GM19351 (cell line): ENCODE measurements at regions not wholly inside any gene's neighbourhood (a gene's known extent, or its start where the extent isn't known, plus 50 kb on each side); places are given as distances from the start of the nearest gene placed in this dataset.

Experiments
- ATAC-seq: cut with Tn5 transposase; IDR thresholded peaks from one replicate; pipeline ENCODE4 v1.9.1; 2021; ENCODE audit warnings: mild to moderate bottlenecking, moderate library complexity; ENCODE audit not compliant: unreplicated experiment

DNA sequence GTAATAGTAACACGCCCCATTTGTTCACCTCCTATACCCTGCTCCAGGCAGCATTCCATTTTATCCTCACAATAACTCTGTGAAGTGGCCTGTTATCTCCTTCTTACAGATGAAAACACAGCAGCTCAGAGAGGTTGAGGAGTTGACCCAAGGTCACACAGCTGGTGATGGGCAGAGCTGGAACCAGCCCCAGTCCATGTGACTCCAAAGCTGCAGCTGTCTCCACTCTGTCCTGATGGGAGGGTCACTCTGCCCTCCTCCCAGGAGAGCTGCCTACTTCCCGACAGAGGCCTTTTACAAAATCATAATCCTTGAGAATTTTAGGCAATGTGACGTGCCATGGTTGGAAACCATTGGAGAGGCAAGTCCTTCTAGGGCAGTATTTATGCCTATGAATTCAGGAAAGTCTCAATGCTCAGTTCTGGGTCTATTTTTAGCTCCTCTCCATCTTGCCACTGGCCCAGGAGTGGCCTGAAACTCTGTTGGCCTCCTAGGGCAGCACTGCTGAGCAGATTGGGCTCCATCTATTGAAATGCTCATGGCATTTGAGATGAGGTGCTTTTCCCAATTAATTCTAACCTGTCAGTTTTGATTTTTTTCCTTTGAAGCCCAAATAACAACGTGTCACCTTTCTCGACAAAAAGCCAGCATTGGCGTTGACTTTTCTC is 50.1 kb upstream of the KCNK12 start:
- no peak for ATAC-seq
